ENCODE measurements at regions not wholly inside any gene's neighbourhood (a gene's known extent, or its start where the extent isn't known, plus 50 kb on each side); places are given as distances from the start of the nearest gene placed in this dataset.

DNA sequence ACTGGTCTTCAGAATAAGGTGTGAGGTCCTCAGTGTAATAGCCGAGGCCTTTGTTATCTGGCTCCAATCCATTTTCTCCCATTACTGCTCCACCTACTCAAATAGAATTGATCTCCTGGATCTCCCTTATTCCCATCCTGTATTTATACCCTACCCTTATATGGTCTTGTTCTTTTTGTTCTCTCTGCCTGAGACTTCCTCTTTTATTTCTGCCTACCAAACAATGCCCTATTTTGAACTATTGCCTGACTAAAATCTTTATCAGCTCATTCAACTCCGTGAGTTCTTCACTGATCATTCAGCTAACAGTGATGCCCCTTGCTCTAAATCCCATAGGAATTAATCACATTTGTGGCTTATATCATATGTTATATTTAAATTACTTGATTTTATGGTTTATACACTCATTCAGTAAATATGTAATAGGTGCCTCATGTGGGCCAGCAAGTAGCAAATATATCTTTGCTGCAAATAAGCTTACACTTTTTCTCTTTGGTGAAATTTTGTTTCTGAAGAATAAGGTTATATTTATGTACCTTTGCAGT, 417.5 kb upstream of the MEF2C start:
- no peak for DNase-seq (ENCODE audit: low spot score)

GRCh38 chr5:89299998-89300397, 417.0 kb upstream of the MEF2C start:
- DNase-seq (ENCODE audit: low spot score), result no peak

- DNase-seq (ENCODE audit: low spot score), result no peak
These were observed 414.1 kb upstream of the MEF2C start for GRCh38 chr5:89297066-89297465.

DNA sequence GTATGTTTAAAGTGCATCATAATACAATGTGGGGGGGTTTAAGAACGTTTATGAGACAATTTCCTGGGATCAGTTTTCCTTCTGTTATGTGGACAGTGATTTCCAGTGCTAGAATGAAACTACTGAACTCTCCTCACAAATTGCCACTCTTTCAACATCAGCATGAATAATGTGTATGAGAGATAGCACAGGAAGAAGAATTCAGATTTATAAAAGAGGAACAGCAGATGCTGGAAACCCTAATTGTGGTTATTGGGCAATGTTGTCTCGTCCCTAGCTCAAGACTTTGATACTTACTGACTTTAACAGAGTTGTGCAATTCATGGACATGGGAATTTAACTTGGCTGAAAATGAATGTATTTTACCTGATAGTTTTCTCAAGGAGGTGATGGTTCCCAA, 410.8 kb upstream of the MEF2C start:
- DNase-seq (ENCODE audit: low spot score), result peak; percentile 11

- no peak for DNase-seq (ENCODE audit: low spot score)
These were observed 409.5 kb upstream of the MEF2C start for GRCh38 chr5:89292487-89292886.

DNA sequence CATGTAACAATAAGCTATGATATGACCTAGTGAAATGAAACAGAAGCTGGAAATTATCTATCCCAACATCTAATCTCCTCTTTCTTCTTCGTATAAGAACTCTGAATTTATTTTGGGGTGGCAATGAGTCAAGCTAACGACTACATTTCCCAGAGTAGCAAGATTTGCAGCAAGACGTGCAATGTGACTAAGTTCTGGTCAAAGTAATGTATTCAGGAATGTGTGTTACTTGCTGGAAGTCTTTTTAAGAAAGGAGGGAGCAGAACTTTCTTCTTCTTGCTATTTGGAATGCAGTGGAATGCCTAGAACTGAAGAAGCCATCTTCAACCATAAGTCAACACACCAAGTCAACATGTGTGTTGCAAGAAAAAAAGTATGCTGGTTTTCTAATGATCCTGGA, 406.6 kb upstream of the MEF2C start:
- DNase-seq (ENCODE audit: low spot score), result no peak

GRCh38 chr5:89287964-89288363, 405.0 kb upstream of the MEF2C start:
- DNase-seq (ENCODE audit: low spot score), result no peak

GRCh38 chr5:89286320-89286719, 403.3 kb upstream of the MEF2C start:
- DNase-seq (ENCODE audit: low spot score), result no peak

- peak; percentile 12 for DNase-seq (ENCODE audit: low spot score)
These were observed 400.9 kb upstream of the MEF2C start for GRCh38 chr5:89283728-89284493.

- DNase-seq (ENCODE audit: low spot score), result no peak
These were observed 399.8 kb upstream of the MEF2C start for GRCh38 chr5:89282554-89283510.

GRCh38 chr5:89281766-89282553, 399.0 kb upstream of the MEF2C start:
- DNase-seq (ENCODE audit: low spot score), result no peak

DNA sequence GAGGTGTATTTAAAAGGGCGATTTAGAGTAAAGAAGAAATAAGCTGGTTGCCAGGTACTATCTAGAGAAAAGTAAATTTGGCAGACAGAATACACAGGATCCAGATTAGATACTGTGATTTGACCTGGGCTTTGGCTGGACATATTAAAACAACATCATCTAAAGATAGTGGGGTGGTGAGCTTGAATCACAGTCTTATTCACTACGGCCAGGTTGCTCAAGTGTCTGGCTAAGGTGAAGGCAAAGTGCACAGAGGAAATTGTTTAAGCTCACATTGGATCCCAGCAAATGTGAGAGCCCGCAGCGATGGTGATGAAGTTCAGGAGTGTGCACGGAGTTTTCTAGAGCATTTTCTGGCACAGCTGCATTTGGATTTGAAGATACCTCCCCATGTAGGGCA, 398.2 kb upstream of the MEF2C start:
- no peak for DNase-seq (ENCODE audit: low spot score)

DNA sequence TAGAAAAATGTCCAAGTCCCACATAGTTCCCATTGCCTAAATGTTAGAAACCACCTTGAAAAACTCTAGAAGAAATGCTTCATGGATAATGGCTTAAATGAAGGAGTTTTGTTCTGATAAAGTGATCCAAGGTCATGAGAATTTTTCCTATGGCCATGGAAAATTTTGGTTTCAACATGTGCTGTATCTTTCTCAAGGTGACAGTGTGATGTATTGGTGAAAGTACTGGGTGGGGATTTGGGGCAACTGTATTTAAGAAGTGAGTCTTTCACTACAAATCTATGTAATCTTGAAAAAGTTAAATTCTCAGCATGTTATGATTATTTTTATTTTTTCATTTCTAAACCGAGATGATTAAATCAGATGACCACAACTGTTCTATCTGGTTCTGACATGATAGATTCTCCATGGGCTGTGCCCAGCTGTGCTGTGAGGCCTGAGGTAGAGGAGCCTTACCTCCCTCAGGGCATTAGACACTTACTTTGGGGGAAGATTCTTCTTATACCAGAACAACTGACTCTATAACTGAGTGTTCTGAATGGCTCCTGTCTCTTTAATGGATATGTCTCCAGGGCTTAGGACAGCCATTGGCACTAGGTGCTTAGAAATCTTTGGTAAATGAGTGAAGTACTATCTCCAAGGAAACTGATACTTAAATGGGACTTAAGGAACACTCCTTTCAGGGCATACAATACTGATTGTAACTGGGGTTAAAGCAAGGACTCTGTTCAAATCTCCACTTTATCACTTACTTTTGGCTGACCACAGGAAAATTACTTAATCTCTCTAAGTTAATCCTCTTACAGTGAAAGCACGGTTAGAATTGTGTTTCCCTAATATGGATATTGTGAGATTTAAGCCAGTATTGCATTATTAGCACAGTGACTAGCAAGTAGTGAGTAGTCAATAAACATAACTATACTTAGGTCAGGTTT, 397.4 kb upstream of the MEF2C start:
- no peak for DNase-seq (ENCODE audit: low spot score)

GRCh38 chr5:89279391-89280036, 396.5 kb upstream of the MEF2C start:
- DNase-seq (ENCODE audit: low spot score), result no peak

DNA sequence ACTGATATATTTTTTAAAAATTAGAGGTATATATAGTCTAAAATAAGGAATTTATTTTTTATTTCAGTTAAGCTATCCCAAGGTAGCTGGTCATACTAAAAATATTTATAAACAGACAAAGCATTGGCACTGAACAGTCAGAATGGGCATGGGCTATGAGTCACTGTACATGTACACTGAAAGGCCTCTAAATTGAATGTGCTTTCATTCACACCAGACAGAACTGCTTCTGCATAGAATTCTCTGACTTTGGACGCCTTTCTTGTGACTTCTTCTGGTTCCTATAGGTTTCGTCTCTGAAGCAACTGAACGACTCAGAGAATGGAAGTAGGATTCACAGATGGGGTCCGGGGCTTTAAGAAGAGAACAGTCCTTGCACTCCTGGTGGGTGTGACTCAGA, 394.8 kb upstream of the MEF2C start:
- no peak for DNase-seq (ENCODE audit: low spot score)

DNA sequence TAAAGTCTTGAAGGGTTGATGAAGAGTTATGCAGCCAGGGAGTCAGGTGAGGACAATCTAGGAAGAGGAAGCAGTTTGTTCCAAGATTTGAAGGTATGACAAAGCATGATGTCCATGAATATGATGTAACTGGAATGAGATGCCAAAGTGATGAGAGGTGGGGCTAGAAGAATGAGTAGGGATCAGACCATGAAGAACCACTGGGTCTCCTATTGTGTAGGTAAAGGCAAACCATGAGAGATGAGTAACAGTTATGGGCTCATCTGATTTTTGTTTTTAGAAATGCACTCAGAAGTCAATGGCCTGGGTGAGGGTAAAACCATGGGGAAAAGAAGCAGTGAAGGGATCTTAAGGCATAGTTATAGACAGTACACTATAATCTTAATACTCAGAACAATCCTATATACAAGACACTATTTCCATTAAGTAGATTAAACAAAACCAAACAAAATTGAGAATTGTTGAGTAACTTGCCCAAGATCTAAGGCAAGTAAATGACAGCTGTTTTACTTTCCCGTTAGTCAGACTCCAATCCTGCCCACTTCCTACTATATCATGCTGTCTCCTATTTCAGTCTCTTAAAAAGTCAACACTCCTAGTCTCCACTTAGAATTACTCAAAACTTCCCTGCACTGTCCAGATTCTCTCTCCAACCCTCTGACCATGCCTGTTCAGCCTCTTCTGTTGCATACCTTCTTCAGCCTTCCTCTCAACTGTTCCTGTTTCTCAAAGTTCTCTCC, 393.8 kb upstream of the MEF2C start:
- no peak for DNase-seq (ENCODE audit: low spot score)

DNA sequence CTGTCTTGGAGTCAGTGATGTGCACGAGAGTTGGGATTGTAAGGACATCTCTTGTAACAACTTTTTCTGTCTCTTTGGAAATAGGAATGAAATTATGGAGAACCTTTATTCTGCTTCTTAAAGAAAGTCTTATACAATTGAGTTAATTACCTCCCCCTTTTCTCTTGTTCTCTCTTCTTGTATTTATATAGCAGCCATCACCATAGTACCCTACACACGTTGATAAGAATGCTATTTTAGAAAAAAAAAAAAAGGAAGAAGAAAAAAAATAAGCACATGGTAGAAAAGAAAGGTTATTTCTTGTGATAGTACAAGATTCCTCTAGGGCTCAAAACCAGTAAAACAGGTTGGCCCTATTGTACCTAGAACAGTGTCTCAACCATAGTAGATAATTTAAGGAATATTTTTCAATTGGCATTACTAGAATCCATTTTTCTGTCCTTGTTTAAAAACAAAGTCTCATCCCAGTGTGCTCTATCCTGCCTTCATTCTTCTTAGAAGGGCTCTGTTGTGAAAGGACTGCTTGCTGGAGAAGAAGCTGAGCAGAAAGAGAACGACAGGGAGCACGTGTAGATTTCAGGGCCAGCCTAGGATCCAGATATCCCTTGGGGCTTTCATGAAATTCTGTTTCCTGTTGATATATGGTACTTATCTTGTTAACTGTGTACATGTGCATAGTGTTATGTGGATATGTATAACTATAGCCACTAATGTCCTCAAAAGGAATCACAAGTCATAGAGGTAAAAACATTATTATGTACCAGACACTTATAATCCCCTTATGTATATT, 392.3 kb upstream of the MEF2C start:
- no peak for DNase-seq (ENCODE audit: low spot score)

DNA sequence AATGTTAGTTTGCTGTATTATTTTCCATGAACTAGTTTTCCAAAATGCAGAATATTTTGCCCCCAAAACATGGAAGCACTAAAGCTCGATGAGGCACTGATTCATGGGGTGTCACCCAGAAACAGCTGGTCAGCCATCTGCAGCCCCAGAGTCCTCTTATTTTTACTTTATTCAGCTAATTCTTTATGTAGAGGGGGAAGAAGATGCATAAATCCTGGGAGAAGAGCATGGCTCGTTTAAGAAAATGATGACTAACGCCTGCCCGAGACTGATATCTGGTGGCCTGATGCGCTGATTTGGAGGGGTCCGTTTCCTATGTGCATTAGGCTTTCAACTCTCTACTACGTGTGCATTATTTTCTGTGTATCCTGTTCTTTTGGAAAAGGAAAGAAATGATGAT, 390.3 kb upstream of the MEF2C start:
- no peak for DNase-seq (ENCODE audit: low spot score)

DNA sequence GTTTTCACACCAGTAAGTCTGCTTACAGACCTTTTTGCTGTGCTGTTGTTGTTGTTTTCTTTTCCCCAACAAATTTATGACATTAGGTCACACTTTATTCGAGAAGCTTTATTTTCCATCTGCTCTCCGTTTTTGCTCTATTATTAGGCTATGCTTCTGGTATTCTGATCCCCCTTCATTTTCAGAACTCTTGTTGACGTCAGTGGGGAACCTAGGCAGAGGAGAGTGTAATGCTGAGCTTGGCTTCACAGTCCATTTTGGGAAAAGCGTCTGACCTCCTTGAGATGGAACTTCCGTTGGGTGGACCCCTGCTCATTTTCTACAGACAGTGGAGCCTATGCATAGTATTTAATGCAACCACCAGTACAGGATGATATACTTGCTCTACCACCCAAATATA, 387.9 kb upstream of the MEF2C start:
- DNase-seq (ENCODE audit: low spot score), result peak; percentile 26
